GM12874 (cell line): ENCODE measurements at regions not wholly inside any gene's neighbourhood (a gene's known extent, or its start where the extent isn't known, plus 50 kb on each side); places are given as distances from the start of the nearest gene placed in this dataset.

Source experiments
- CTCF ChIP-seq: IDR thresholded peaks from 2 replicates; pipeline ENCODE4 v1.5.1; 2011; ENCODE audit warnings: low read depth, mild to moderate bottlenecking, control low read depth, low read length, moderate library complexity; ENCODE audit not compliant: insufficient read depth

- TF ChIP-seq CTCF, result no peak
Measured at GRCh38 chr15:62903437-62903836, 139.1 kb upstream of the TPM1 start.

- no peak for TF ChIP-seq CTCF
Measured at GRCh38 chr15:62904041-62904910, 138.3 kb upstream of the TPM1 start.

- no peak for TF ChIP-seq CTCF
Measured at GRCh38 chr15:62906627-62907026, 135.9 kb upstream of the TPM1 start.

GRCh38 chr15:62907275-62907674 is 135.3 kb upstream of the TPM1 start:
- no peak for TF ChIP-seq CTCF

GRCh38 chr15:62909257-62909656 is 133.3 kb upstream of the TPM1 start:
- TF ChIP-seq CTCF, result no peak

- TF ChIP-seq CTCF, result no peak
Measured at GRCh38 chr15:62912282-62912681, 130.3 kb upstream of the TPM1 start.

GRCh38 chr15:62912808-62913207 is 129.7 kb upstream of the TPM1 start:
- no peak for TF ChIP-seq CTCF
